ENCODE measurements at regions not wholly inside any gene's neighbourhood (a gene's known extent, or its start where the extent isn't known, plus 50 kb on each side); places are given as distances from the start of the nearest gene placed in this dataset.

DNA sequence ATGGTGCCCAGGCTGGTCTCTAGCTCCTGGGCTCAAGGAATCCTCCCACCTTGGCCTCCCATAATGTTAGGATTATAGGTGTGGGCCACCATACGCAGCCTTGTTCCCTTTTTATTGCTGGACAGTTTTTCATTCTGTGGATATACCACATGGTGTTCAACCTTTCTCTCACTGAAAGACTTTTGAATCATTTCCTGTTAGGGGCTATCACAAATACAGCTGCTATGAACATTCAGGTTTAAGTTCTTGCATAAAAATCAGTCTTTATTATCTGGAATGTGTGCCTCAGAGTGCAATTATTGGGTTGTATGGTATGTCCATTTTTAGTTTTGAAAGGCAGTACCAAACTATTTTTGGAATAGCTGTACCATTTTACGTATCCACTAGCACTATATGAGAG is 647.2 kb downstream of the LIG4 start:
- H3K27me3 ChIP-seq (ENCODE audit: control insufficient read depth in 1 of 2, insufficient read depth in 1 of 2, low read length in 2 of 2): no peaks in the 10 kb centered on the region
- H3K4me2 ChIP-seq (ENCODE audit: low read length, poor library complexity, severe bottlenecking): no peak overlapping the region
- no peak overlapping the region for H3K4me3 ChIP-seq (ENCODE audit: insufficient read depth in 1 of 2, low read depth in 1 of 2, low read length in 2 of 2)
- H4K8ac ChIP-seq (ENCODE audit: low read length): no peak overlapping the region
- no peak overlapping the region for H3K9ac ChIP-seq (ENCODE audit: low read length)
- H3K18ac ChIP-seq (ENCODE audit: low read depth in 1 of 2, low read length in 2 of 2): no peak overlapping the region
- H2AFZ ChIP-seq (ENCODE audit: low read depth, low read length): no peak overlapping the region
- no peak overlapping the region for H3K14ac ChIP-seq (ENCODE audit: low read length in 2 of 2)
- DNase-seq: no peak
- H2BK120ac ChIP-seq (ENCODE audit: low read depth, low read length): no peak overlapping the region
- H3K23ac ChIP-seq (ENCODE audit: low read length in 2 of 2): no peak overlapping the region
- H3K4ac ChIP-seq (ENCODE audit: low read depth in 1 of 2, low read length in 2 of 2): no peak overlapping the region
- no peak overlapping the region for H2BK15ac ChIP-seq (ENCODE audit: low read depth, poor library complexity, severe bottlenecking)
- H3K36me3 ChIP-seq (ENCODE audit: control insufficient read depth in 1 of 2, insufficient read depth in 2 of 2, low read depth in 1 of 2, low read length in 2 of 2): no peaks in the 10 kb centered on the region
- H3K9me3 ChIP-seq (ENCODE audit: control insufficient read depth, low read length): peaks cover 7% of the 10 kb centered on the region
- WGBS: 86% methylated on average over 1 of the region's 2 CpGs
- H2AK5ac ChIP-seq (ENCODE audit: low read length, severe bottlenecking): no peak overlapping the region
- H4K91ac ChIP-seq (ENCODE audit: low read length): no peak overlapping the region
- no peak overlapping the region for H2BK5ac ChIP-seq (ENCODE audit: low read depth, low read length, poor library complexity, severe bottlenecking)
- peaks cover 30% of the 10 kb centered on the region for H3K79me1 ChIP-seq (replicated peaks; ENCODE audit: low read length, poor library complexity, severe bottlenecking)
- no peak overlapping the region for H3K27ac ChIP-seq (ENCODE audit: low read length, poor library complexity, severe bottlenecking)
- no peak overlapping the region for H2BK12ac ChIP-seq (ENCODE audit: low read length in 2 of 2)
- peaks cover 2% of the 10 kb centered on the region for H3K4me1 ChIP-seq (ENCODE audit: control insufficient read depth, insufficient read depth, low read depth, low read length)

DNA sequence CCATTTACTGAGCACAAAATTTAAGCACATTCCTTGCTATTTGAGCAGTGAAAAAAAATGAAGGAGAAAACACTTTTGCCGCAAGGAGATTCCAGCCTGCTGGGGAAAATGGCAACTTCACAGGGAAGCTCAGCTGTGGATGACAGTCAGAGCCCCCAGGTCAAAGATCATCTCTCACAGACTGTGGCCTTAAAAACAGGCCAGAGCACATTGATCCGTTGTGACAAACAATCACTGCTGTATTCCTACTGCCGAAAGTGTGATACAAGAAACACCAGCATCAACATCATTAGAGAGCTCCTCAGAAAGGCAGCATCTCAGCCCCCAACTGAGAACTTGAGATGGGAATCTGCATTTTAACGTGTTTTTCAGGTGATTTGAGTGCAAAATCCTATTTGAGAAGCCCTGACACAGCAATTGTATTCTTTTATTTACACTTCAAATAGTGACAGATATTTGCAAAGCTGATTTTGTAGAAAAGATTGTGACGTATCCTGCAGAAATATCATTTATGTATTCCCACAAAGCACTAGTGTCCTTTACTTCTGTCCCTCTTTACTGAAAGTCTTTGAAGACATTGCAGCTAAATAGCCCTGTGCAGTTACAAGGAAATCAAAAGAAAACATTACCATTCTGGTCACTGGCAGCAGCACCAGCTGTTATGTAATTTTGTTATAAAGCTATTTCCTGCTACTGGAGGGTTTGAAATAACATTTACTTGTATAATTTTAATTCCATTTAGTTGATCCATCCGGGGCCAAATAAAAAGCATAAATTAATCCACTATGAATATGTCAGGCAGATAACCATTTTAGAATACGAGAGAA is 652.0 kb downstream of the LIG4 start:
- H3K4ac ChIP-seq (ENCODE audit: low read depth in 1 of 2, low read length in 2 of 2): no peak overlapping the region
- H3K4me2 ChIP-seq (ENCODE audit: low read length, poor library complexity, severe bottlenecking): no peak overlapping the region
- no peak overlapping the region for H3K23ac ChIP-seq (ENCODE audit: low read length in 2 of 2)
- no peak overlapping the region for H3K14ac ChIP-seq (ENCODE audit: low read length in 2 of 2)
- H4K91ac ChIP-seq (ENCODE audit: low read length): no peak overlapping the region
- no peak overlapping the region for H3K27ac ChIP-seq (ENCODE audit: low read length, poor library complexity, severe bottlenecking)
- no peak overlapping the region for H3K4me3 ChIP-seq (ENCODE audit: insufficient read depth in 1 of 2, low read depth in 1 of 2, low read length in 2 of 2)
- H2AK5ac ChIP-seq (ENCODE audit: low read length, severe bottlenecking): no peak overlapping the region
- H4K8ac ChIP-seq (ENCODE audit: low read length): no peak overlapping the region
- no peak for DNase-seq
- no peak overlapping the region for H3K9ac ChIP-seq (ENCODE audit: low read length)
- H2AFZ ChIP-seq (ENCODE audit: low read depth, low read length): no peak overlapping the region
- peaks cover 31% of the 10 kb centered on the region for H3K79me1 ChIP-seq (replicated peaks; ENCODE audit: low read length, poor library complexity, severe bottlenecking)
- H2BK12ac ChIP-seq (ENCODE audit: low read length in 2 of 2): no peak overlapping the region
- peaks cover 3% of the 10 kb centered on the region for H3K9me3 ChIP-seq (ENCODE audit: control insufficient read depth, low read length)
- no peak overlapping the region for H2BK5ac ChIP-seq (ENCODE audit: low read depth, low read length, poor library complexity, severe bottlenecking)
- no peak overlapping the region for H2BK120ac ChIP-seq (ENCODE audit: low read depth, low read length)
- no peaks in the 10 kb centered on the region for H3K27me3 ChIP-seq (ENCODE audit: control insufficient read depth in 1 of 2, insufficient read depth in 1 of 2, low read length in 2 of 2)
- peaks cover 2% of the 10 kb centered on the region for H3K4me1 ChIP-seq (ENCODE audit: control insufficient read depth, insufficient read depth, low read depth, low read length)
- WGBS: 67% methylated on average over 3 of the region's 7 CpGs
- no peak overlapping the region for H3K18ac ChIP-seq (ENCODE audit: low read depth in 1 of 2, low read length in 2 of 2)
- no peaks in the 10 kb centered on the region for H3K36me3 ChIP-seq (ENCODE audit: control insufficient read depth in 1 of 2, insufficient read depth in 2 of 2, low read depth in 1 of 2, low read length in 2 of 2)
- no peak overlapping the region for H2BK15ac ChIP-seq (ENCODE audit: low read depth, poor library complexity, severe bottlenecking)

DNA sequence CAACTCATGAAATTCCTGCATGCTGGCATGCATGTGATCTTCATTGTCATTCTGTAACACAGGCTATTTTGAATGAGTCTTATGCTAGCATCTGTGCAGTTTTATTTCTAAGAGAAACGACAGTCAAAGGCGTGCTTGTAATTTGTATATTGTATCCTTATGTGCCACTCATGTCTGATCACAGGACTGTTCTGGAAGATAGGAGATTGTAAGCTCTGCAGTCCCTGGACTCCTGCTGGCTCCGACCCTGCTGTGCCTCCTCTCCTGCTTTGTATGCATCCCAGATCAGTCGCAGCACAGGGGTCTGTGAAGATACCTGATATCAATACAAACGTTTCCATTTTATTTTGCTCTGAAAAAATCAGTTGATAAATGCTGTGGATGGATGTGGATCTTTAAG is 653.1 kb downstream of the LIG4 start:
- 78% methylated on average over 3 of the region's 5 CpGs for WGBS

DNA sequence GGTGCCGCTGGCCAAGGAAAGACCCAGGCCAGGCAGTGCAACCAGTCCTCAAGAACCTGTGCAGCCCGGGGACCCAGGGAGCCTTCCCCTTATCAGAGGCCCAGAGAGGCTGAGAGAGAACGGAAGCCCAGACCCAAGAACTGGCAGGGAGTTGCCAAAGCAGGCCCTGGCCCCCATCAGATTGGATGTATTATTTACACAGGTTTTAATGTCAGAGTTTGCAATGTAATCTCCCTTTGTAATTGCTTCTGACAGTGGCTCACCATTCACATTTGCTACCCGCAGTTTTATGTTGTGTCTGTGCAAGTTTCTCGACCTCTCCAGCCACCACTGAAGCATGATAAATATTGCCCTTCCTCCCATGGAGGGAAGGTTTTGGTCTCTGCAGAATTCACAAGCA is 660.9 kb downstream of the LIG4 start:
- H3K4ac ChIP-seq (ENCODE audit: low read depth in 1 of 2, low read length in 2 of 2): no peak overlapping the region
- 86% methylated on average over 3 of the region's 5 CpGs for WGBS
- no peak overlapping the region for H4K91ac ChIP-seq (ENCODE audit: low read length)
- H3K14ac ChIP-seq (ENCODE audit: low read length in 2 of 2): no peak overlapping the region
- no peak for DNase-seq
- H2BK5ac ChIP-seq (ENCODE audit: low read depth, low read length, poor library complexity, severe bottlenecking): no peak overlapping the region
- no peaks in the 10 kb centered on the region for H3K27me3 ChIP-seq (ENCODE audit: control insufficient read depth in 1 of 2, insufficient read depth in 1 of 2, low read length in 2 of 2)
- H2BK120ac ChIP-seq (ENCODE audit: low read depth, low read length): no peak overlapping the region
- H2AFZ ChIP-seq (ENCODE audit: low read depth, low read length): no peak overlapping the region
- H2BK15ac ChIP-seq (ENCODE audit: low read depth, poor library complexity, severe bottlenecking): no peak overlapping the region
- peaks cover 6% of the 10 kb centered on the region for H3K4me1 ChIP-seq (ENCODE audit: control insufficient read depth, insufficient read depth, low read depth, low read length)
- no peak overlapping the region for H3K4me3 ChIP-seq (ENCODE audit: insufficient read depth in 1 of 2, low read depth in 1 of 2, low read length in 2 of 2)
- H2AK5ac ChIP-seq (ENCODE audit: low read length, severe bottlenecking): no peak overlapping the region
- no peaks in the 10 kb centered on the region for H3K36me3 ChIP-seq (ENCODE audit: control insufficient read depth in 1 of 2, insufficient read depth in 2 of 2, low read depth in 1 of 2, low read length in 2 of 2)
- H3K4me2 ChIP-seq (ENCODE audit: low read length, poor library complexity, severe bottlenecking): no peak overlapping the region
- H3K27ac ChIP-seq (ENCODE audit: low read length, poor library complexity, severe bottlenecking): no peak overlapping the region
- no peaks in the 10 kb centered on the region for H3K9me3 ChIP-seq (ENCODE audit: control insufficient read depth, low read length)
- H3K9ac ChIP-seq (ENCODE audit: low read length): no peak overlapping the region
- H3K18ac ChIP-seq (ENCODE audit: low read depth in 1 of 2, low read length in 2 of 2): no peak overlapping the region
- H4K8ac ChIP-seq (ENCODE audit: low read length): no peak overlapping the region
- peaks cover 25% of the 10 kb centered on the region for H3K79me1 ChIP-seq (replicated peaks; ENCODE audit: low read length, poor library complexity, severe bottlenecking)
- H3K23ac ChIP-seq (ENCODE audit: low read length in 2 of 2): no peak overlapping the region
- no peak overlapping the region for H2BK12ac ChIP-seq (ENCODE audit: low read length in 2 of 2)

More for the DNA sequence above, 653.1 kb downstream of the LIG4 start:
- no peaks in the 10 kb centered on the region for H3K36me3 ChIP-seq (ENCODE audit: control insufficient read depth in 1 of 2, insufficient read depth in 2 of 2, low read depth in 1 of 2, low read length in 2 of 2)
- no peak overlapping the region for H3K4me2 ChIP-seq (ENCODE audit: low read length, poor library complexity, severe bottlenecking)
- no peaks in the 10 kb centered on the region for H3K27me3 ChIP-seq (ENCODE audit: control insufficient read depth in 1 of 2, insufficient read depth in 1 of 2, low read length in 2 of 2)
- DNase-seq: no peak
- H3K14ac ChIP-seq (ENCODE audit: low read length in 2 of 2): no peak overlapping the region
- H3K23ac ChIP-seq (ENCODE audit: low read length in 2 of 2): no peak overlapping the region
- no peak overlapping the region for H2BK120ac ChIP-seq (ENCODE audit: low read depth, low read length)
- no peak overlapping the region for H2BK15ac ChIP-seq (ENCODE audit: low read depth, poor library complexity, severe bottlenecking)
- no peak overlapping the region for H3K4me3 ChIP-seq (ENCODE audit: insufficient read depth in 1 of 2, low read depth in 1 of 2, low read length in 2 of 2)
- H3K9ac ChIP-seq (ENCODE audit: low read length): no peak overlapping the region
- H2AFZ ChIP-seq (ENCODE audit: low read depth, low read length): no peak overlapping the region
- no peaks in the 10 kb centered on the region for H3K4me1 ChIP-seq (ENCODE audit: control insufficient read depth, insufficient read depth, low read depth, low read length)
- no peak overlapping the region for H3K18ac ChIP-seq (ENCODE audit: low read depth in 1 of 2, low read length in 2 of 2)
- H4K91ac ChIP-seq (ENCODE audit: low read length): no peak overlapping the region
- no peak overlapping the region for H3K4ac ChIP-seq (ENCODE audit: low read depth in 1 of 2, low read length in 2 of 2)
- no peak overlapping the region for H2AK5ac ChIP-seq (ENCODE audit: low read length, severe bottlenecking)
- no peak overlapping the region for H3K27ac ChIP-seq (ENCODE audit: low read length, poor library complexity, severe bottlenecking)
- no peak overlapping the region for H2BK5ac ChIP-seq (ENCODE audit: low read depth, low read length, poor library complexity, severe bottlenecking)
- H2BK12ac ChIP-seq (ENCODE audit: low read length in 2 of 2): no peak overlapping the region
- no peak overlapping the region for H4K8ac ChIP-seq (ENCODE audit: low read length)
- H3K79me1 ChIP-seq (replicated peaks; ENCODE audit: low read length, poor library complexity, severe bottlenecking): peaks cover 29% of the 10 kb centered on the region
- H3K9me3 ChIP-seq (ENCODE audit: control insufficient read depth, low read length): no peaks in the 10 kb centered on the region

Data from mesenchymal stem cell (in vitro differentiated cells and primary cell).